ENCODE measurements at regions not wholly inside any gene's neighbourhood (a gene's known extent, or its start where the extent isn't known, plus 50 kb on each side); places are given as distances from the start of the nearest gene placed in this dataset.

DNA sequence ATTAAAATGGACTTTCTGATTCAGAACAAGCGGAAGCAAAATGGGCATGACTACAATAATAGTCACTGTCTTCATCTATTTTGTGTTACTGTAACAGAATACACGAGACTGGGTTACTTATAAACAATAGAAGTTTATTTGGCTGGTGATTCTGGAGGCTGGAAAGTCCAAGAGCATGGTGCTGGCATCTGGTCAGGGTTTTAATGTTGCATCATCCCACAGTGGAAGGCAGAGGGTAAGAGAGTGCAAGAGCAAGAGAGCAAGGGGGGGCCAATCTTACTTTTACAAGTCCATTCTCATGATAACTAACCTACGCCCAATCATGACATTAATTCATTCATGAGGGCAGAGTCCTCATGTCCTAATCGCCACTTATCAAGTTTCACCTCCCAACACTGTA is 189.2 kb downstream of the TOX3 start:
- Histone ChIP-seq H4K20me1 (ENCODE audit: insufficient read depth) (no peaks in the 10 kb centered on the region), H2AFZ (no peak overlapping the region), H3K36me3 (ENCODE audit: low read depth) (no peaks in the 10 kb centered on the region), H3K27me3 (ENCODE audit: insufficient read depth, low read depth) (no peaks in the 10 kb centered on the region), H3K4me3 (no peak overlapping the region), H3K9me3 (ENCODE audit: insufficient read depth, low read depth) (no peaks in the 10 kb centered on the region), H3K79me2 (ENCODE audit: low read depth) (no peaks in the 10 kb centered on the region), H3K27ac (no peak overlapping the region), H3K4me1 (replicated peaks; ENCODE audit: insufficient read depth) (no peaks in the 10 kb centered on the region), H3K4me2 (no peak overlapping the region), H3F3A (ENCODE audit: insufficient read depth, low read depth) (no peaks in the 10 kb centered on the region), H3K9me2 (ENCODE audit: insufficient read depth) (no peaks in the 10 kb centered on the region)
- TF ChIP-seq, protein P1, sequence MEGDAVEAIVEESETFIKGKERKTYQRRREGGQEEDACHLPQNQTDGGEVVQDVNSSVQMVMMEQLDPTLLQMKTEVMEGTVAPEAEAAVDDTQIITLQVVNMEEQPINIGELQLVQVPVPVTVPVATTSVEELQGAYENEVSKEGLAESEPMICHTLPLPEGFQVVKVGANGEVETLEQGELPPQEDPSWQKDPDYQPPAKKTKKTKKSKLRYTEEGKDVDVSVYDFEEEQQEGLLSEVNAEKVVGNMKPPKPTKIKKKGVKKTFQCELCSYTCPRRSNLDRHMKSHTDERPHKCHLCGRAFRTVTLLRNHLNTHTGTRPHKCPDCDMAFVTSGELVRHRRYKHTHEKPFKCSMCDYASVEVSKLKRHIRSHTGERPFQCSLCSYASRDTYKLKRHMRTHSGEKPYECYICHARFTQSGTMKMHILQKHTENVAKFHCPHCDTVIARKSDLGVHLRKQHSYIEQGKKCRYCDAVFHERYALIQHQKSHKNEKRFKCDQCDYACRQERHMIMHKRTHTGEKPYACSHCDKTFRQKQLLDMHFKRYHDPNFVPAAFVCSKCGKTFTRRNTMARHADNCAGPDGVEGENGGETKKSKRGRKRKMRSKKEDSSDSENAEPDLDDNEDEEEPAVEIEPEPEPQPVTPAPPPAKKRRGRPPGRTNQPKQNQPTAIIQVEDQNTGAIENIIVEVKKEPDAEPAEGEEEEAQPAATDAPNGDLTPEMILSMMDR (conservative IDR thresholded peaks at IDR 0.05): no peak
- TF ChIP-seq EZH2 (IDR thresholded peaks at IDR 0.05; ENCODE audit: low read depth): no peak
- no peak for DNase-seq
- intact Hi-C loops (cut with micrococcal nuclease; ENCODE audit: unreplicated experiment): no loop called here
- BruUV-seq (replicated peaks): no TSS peak
- ChIA-PET POLR2A (ENCODE audit: unreplicated experiment) (no interaction called here), CTCF (no interaction called here)

DNA sequence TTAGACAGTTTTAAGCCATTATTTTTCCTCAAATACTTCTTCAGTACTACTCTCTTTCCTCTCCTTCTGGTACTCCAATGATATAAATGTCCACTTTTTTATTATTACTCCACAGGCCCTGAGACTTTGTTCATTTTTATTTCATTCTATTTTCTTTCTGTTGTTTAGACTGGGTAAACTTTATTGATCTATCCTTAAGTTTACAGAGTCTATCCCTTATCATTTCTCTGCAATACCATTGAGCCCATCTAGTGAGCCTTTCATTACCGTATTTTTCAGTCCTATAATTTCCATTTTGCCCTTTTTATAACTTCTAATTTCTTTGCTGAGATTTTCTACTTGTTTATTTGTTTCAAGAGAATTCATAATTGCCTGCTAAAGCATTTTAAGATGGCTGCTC is 193.7 kb downstream of the TOX3 start:
- no peaks in the 10 kb centered on the region for H3K79me2 ChIP-seq (ENCODE audit: low read depth)
- H3K9me2 ChIP-seq (ENCODE audit: insufficient read depth): no peaks in the 10 kb centered on the region
- DNase-seq: no peak
- H3K4me1 ChIP-seq (replicated peaks; ENCODE audit: insufficient read depth): no peaks in the 10 kb centered on the region
- no TSS peak for BruUV-seq (replicated peaks)
- no peak overlapping the region for H3K27ac ChIP-seq
- H2AFZ ChIP-seq: no peak overlapping the region
- H3K27me3 ChIP-seq (ENCODE audit: insufficient read depth, low read depth): no peaks in the 10 kb centered on the region
- H3K4me3 ChIP-seq: no peak overlapping the region
- H3K4me2 ChIP-seq: no peak overlapping the region
- intact Hi-C loops (cut with micrococcal nuclease; ENCODE audit: unreplicated experiment): no loop called here
- TF ChIP-seq EZH2 (IDR thresholded peaks at IDR 0.05; ENCODE audit: low read depth): no peak
- TF ChIP-seq, protein P1 (conservative IDR thresholded peaks at IDR 0.05): no peak
- H4K20me1 ChIP-seq (ENCODE audit: insufficient read depth): no peaks in the 10 kb centered on the region
- no peaks in the 10 kb centered on the region for H3K36me3 ChIP-seq (ENCODE audit: low read depth)
- CTCF ChIA-PET: no interaction called here
- no peaks in the 10 kb centered on the region for H3F3A ChIP-seq (ENCODE audit: insufficient read depth, low read depth)
- POLR2A ChIA-PET (ENCODE audit: unreplicated experiment): no interaction called here
- no peaks in the 10 kb centered on the region for H3K9me3 ChIP-seq (ENCODE audit: insufficient read depth, low read depth)

DNA sequence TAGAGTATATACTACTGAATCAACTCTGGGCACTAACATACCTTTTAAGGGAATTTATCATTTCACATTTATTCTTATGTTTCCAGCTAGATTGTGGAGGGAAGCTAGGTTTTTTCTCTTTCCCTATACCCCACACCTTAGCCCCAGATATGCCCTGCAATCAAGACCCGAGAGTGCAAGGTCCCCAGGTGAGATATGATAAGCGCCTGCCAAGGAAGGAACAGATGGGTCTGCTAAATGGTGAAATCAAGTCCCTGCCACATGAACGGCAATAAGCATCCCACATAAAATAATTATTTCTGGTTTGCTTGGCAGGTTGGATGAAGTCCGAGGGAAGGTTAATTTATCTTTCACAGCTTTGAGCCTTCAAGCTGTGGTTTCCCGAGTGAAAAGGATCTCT is 195.5 kb downstream of the TOX3 start:
- H3K79me2 ChIP-seq (ENCODE audit: low read depth): no peaks in the 10 kb centered on the region
- BruUV-seq (replicated peaks): no TSS peak
- TF ChIP-seq EZH2 (IDR thresholded peaks at IDR 0.05; ENCODE audit: low read depth): no peak
- TF ChIP-seq, protein P1 (conservative IDR thresholded peaks at IDR 0.05): no peak
- H3K27ac ChIP-seq: no peak overlapping the region
- no peaks in the 10 kb centered on the region for H3F3A ChIP-seq (ENCODE audit: insufficient read depth, low read depth)
- no peaks in the 10 kb centered on the region for H4K20me1 ChIP-seq (ENCODE audit: insufficient read depth)
- intact Hi-C loops (cut with micrococcal nuclease; ENCODE audit: unreplicated experiment): no loop called here
- no peak overlapping the region for H3K4me2 ChIP-seq
- no peaks in the 10 kb centered on the region for H3K36me3 ChIP-seq (ENCODE audit: low read depth)
- ChIA-PET CTCF (no interaction called here), POLR2A (ENCODE audit: unreplicated experiment) (no interaction called here)
- H3K9me2 ChIP-seq (ENCODE audit: insufficient read depth): no peaks in the 10 kb centered on the region
- no peaks in the 10 kb centered on the region for H3K9me3 ChIP-seq (ENCODE audit: insufficient read depth, low read depth)
- H2AFZ ChIP-seq: no peak overlapping the region
- H3K4me3 ChIP-seq: no peak overlapping the region
- H3K4me1 ChIP-seq (replicated peaks; ENCODE audit: insufficient read depth): no peaks in the 10 kb centered on the region
- no peaks in the 10 kb centered on the region for H3K27me3 ChIP-seq (ENCODE audit: insufficient read depth, low read depth)
- DNase-seq: no peak
